ENCODE measurements at regions not wholly inside any gene's neighbourhood (a gene's known extent, or its start where the extent isn't known, plus 50 kb on each side); places are given as distances from the start of the nearest gene placed in this dataset.

GRCh38 chr2:181240844-181241243 lies 216.3 kb upstream of the ITGA4 start:
- TF ChIP-seq POLR2A (IDR thresholded peaks at IDR 0.05; ENCODE audit: low read depth, low read length) (no peak), TAF1 (IDR thresholded peaks at IDR 0.05; ENCODE audit: borderline replicate concordance, low read depth, low read length) (no peak)

All from GM12892 (cell line).